PFSK-1 (cell line): ENCODE measurements at regions not wholly inside any gene's neighbourhood (a gene's known extent, or its start where the extent isn't known, plus 50 kb on each side); places are given as distances from the start of the nearest gene placed in this dataset.

Source experiments
- FOXP2 ChIP-seq: optimal IDR thresholded peaks from 2 replicates; pipeline ENCODE3; 2011; ENCODE audit warnings: borderline replicate concordance, control low read depth, inconsistent platforms; ENCODE audit not compliant: insufficient read depth; ENCODE audit errors: extremely low read length, extremely low read depth
- POLR2AphosphoS5 ChIP-seq: IDR thresholded peaks from 2 replicates; pipeline ENCODE4 v1.6.1; 2012; ENCODE audit warnings: low read depth, mild to moderate bottlenecking, control low read depth, low read length, moderate library complexity
- REST ChIP-seq, 2 experiments: IDR thresholded peaks; 2 replicates each; pipeline versions ENCODE4 v1.6.1 to v1.8.0; 2011 to 2012; ENCODE audit warnings: low read depth in 2 of 2, low read length in 2 of 2, control low read depth in 1 of 2, inconsistent platforms in 1 of 2, mild to moderate bottlenecking in 1 of 2, moderate library complexity in 1 of 2; ENCODE audit not compliant: insufficient read depth in 1 of 2
- SIN3A ChIP-seq: IDR thresholded peaks from 2 replicates; pipeline ENCODE4 v1.6.1; 2012; ENCODE audit warnings: mild to moderate bottlenecking, low read length, moderate library complexity, borderline replicate concordance; ENCODE audit not compliant: insufficient read depth
- TAF1 ChIP-seq: IDR thresholded peaks from 2 replicates; pipeline ENCODE4 v1.6.1; 2012; ENCODE audit warnings: low read length, control low read depth, borderline replicate concordance; ENCODE audit not compliant: insufficient read depth

DNA sequence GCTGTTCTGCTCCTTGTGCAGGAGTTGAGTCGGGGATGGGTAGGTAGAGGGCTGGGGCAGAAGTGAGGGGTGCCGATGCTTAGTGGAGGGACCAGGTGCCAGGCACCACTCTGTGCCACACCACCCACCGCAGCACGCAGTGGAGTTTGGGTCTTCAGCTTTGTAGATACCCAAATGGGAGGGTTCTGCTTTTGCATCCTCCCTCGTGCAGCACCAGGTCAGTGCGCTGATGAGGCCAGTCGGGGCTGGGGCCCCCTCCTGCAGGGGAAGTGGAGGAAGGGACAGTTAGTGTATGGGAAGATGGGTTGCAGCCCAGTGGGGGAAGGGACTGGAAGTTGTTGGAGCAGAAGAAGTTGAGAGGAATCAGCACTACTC lies 244.0 kb downstream of the RHOU start:
- TF ChIP-seq POLR2AphosphoS5 = no peak
- no peak for TF ChIP-seq TAF1
- no peak for TF ChIP-seq REST (IDR thresholded peaks at IDR 0.05; ENCODE audit: insufficient read depth in 1 of 2, low read depth in 2 of 2, low read length in 2 of 2)
- no peak for TF ChIP-seq SIN3A
- no peak for TF ChIP-seq FOXP2
